ENCODE measurements at regions not wholly inside any gene's neighbourhood (a gene's known extent, or its start where the extent isn't known, plus 50 kb on each side); places are given as distances from the start of the nearest gene placed in this dataset.

DNA sequence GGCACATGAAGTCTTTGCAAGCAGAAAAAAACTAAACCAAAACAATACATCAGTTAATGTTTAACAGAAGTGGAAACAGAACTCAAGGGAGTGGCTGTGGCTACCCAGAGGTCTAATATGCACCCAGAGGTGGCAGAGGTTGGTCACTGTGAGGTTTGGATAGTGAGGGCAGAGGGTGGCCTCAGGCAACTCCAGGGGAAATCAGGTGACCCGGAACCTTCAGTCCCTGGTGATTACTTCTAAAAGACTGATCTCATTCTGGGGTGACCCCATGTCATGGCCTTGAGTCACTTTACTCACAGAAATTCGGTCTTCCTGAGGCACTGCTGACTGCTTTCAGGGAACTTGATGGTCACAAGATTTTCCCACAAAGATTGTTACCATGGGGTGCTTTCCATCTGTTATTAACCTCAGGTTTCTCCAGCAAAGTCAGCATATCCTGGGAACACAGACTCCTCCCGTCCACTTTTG lies 99.4 kb downstream of the TMEM17 start:
- no peak overlapping the region for H3K4me3 ChIP-seq (replicated peaks; ENCODE audit: low read depth, low read length)
- H3K36me3 ChIP-seq (ENCODE audit: control insufficient read depth, insufficient read depth, low read length), result no peaks in the 10 kb centered on the region
- no peaks in the 10 kb centered on the region for H3K27me3 ChIP-seq (replicated peaks; ENCODE audit: control insufficient read depth, insufficient read depth, low read length)
- no peak for DNase-seq (ENCODE audit: extremely low read depth, insufficient read length)
- TF ChIP-seq, protein P1, sequence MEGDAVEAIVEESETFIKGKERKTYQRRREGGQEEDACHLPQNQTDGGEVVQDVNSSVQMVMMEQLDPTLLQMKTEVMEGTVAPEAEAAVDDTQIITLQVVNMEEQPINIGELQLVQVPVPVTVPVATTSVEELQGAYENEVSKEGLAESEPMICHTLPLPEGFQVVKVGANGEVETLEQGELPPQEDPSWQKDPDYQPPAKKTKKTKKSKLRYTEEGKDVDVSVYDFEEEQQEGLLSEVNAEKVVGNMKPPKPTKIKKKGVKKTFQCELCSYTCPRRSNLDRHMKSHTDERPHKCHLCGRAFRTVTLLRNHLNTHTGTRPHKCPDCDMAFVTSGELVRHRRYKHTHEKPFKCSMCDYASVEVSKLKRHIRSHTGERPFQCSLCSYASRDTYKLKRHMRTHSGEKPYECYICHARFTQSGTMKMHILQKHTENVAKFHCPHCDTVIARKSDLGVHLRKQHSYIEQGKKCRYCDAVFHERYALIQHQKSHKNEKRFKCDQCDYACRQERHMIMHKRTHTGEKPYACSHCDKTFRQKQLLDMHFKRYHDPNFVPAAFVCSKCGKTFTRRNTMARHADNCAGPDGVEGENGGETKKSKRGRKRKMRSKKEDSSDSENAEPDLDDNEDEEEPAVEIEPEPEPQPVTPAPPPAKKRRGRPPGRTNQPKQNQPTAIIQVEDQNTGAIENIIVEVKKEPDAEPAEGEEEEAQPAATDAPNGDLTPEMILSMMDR (IDR thresholded peaks at IDR 0.05; ENCODE audit: insufficient read depth, low read length, poor library complexity, severe bottlenecking), result no peak

DNA sequence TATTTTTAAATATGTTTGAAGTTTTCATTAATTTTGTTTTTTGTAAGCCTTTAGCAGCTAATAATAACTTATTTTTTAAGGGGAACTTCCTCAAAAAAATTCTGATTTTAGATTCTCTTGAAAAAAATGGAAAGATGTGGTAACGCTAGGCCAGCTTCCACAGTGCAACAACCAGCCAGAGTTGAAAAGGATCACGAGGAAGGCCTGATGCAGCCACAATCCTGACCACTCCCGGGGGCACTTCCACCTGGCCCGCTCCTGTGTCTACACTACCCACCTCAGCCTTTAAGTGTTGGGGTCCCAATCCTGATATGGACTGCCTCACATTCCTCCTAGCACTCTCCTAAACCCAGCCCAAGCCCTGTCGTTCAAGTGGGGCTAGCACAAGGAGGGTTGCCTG lies 101.1 kb downstream of the TMEM17 start:
- DNase-seq (ENCODE audit: extremely low read depth, insufficient read length), result no peak
- H3K36me3 ChIP-seq (ENCODE audit: control insufficient read depth, insufficient read depth, low read length), result no peaks in the 10 kb centered on the region
- H3K4me3 ChIP-seq (replicated peaks; ENCODE audit: low read depth, low read length), result no peak overlapping the region
- TF ChIP-seq, protein P1 (IDR thresholded peaks at IDR 0.05; ENCODE audit: insufficient read depth, low read length, poor library complexity, severe bottlenecking), result no peak
- no peaks in the 10 kb centered on the region for H3K27me3 ChIP-seq (replicated peaks; ENCODE audit: control insufficient read depth, insufficient read depth, low read length)

DNA sequence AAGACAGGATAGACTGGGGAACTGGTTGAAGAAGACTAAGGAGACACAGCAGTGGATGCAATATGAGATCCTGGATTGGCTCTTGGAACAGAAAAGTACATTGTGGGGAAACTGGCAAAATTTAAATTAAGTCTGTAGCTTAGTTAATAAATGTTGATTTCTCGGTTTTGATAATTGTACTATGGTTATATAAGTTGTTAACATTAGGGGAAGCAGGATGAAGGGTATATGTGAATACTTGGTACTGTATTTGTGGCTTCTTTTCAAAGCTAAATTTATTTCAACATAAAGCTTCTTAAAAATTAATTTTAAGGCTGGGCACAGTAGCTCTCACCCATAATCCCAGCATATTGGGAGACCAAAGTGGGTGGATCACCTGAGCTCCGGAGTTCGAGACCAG lies 103.8 kb downstream of the TMEM17 start:
- no peak for DNase-seq (ENCODE audit: extremely low read depth, insufficient read length)
- no peaks in the 10 kb centered on the region for H3K36me3 ChIP-seq (ENCODE audit: control insufficient read depth, insufficient read depth, low read length)
- TF ChIP-seq, protein P1 (IDR thresholded peaks at IDR 0.05; ENCODE audit: insufficient read depth, low read length, poor library complexity, severe bottlenecking), result no peak
- no peaks in the 10 kb centered on the region for H3K27me3 ChIP-seq (replicated peaks; ENCODE audit: control insufficient read depth, insufficient read depth, low read length)
- no peak overlapping the region for H3K4me3 ChIP-seq (replicated peaks; ENCODE audit: low read depth, low read length)

DNA sequence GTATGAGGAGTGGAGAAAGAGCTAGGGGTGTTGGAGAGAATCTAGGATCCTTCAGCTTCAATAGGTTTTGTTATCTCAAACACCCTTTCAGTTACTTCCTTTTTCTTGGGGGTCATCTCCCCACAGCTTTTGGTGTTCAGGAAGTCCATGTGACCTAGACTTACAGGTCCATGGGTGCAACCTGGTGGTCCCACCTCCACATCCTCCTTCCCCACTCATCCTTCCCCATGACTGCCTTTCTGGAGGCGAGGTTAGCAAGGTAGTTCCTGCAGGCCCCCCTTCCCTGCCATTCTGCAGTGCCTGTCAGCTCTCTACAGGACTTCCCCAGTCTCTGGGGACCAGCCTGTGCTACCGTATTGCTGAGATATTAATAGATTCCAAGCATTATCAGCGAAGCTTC lies 107.6 kb downstream of the TMEM17 start:
- Histone ChIP-seq H3K27me3 (replicated peaks; ENCODE audit: control insufficient read depth, insufficient read depth, low read length) (no peaks in the 10 kb centered on the region), H3K4me3 (replicated peaks; ENCODE audit: low read depth, low read length) (no peak overlapping the region), H3K36me3 (ENCODE audit: control insufficient read depth, insufficient read depth, low read length) (no peaks in the 10 kb centered on the region)
- DNase-seq (ENCODE audit: extremely low read depth, insufficient read length), result peak; percentile 49
- TF ChIP-seq, protein P1 (IDR thresholded peaks at IDR 0.05; ENCODE audit: insufficient read depth, low read length, poor library complexity, severe bottlenecking), result no peak

DNA sequence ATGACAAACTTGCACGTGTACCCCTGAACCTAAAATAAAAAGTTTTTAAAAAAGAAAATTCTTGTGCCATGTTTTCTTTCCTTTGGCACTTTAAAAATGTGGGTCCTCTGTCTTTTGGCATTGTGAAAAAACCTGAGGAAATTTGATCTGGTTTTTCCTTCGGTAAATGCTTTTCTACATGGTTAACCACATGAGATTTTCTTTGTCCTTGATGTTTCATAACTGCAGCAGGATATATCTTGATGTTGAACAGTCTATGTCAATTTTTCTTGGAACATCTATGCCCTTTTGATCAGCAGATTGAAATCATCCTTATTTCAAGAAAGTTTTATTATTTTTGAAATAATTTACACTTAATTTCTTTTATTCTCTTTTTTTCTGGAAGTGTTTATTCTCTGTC lies 109.1 kb downstream of the TMEM17 start:
- Histone ChIP-seq H3K27me3 (replicated peaks; ENCODE audit: control insufficient read depth, insufficient read depth, low read length) (no peaks in the 10 kb centered on the region), H3K36me3 (ENCODE audit: control insufficient read depth, insufficient read depth, low read length) (no peaks in the 10 kb centered on the region), H3K4me3 (replicated peaks; ENCODE audit: low read depth, low read length) (no peak overlapping the region)
- TF ChIP-seq, protein P1 (IDR thresholded peaks at IDR 0.05; ENCODE audit: insufficient read depth, low read length, poor library complexity, severe bottlenecking), result no peak
- no peak for DNase-seq (ENCODE audit: extremely low read depth, insufficient read length)

DNA sequence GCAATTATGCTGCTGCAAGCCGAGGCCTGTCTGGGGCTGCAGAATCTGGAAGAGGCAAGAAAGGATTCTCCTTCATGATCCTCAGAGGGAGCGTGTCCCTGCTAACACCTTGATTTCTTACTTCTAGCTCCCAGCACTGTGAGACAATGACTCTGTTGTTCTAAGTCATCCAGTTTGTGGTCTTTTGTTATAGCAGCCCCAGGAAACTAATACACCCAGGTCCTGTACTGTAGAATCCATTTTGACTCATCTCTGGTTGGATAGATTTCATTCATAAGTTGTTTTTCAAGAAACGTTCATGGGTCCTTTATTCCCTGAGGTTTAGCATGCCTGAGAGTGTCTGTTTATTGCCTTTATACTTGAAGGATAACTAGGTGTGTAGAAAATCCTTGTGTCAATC lies 112.7 kb downstream of the TMEM17 start:
- H3K27me3 ChIP-seq (replicated peaks; ENCODE audit: control insufficient read depth, insufficient read depth, low read length), result no peaks in the 10 kb centered on the region
- no peak overlapping the region for H3K4me3 ChIP-seq (replicated peaks; ENCODE audit: low read depth, low read length)
- no peak for DNase-seq (ENCODE audit: extremely low read depth, insufficient read length)
- TF ChIP-seq, protein P1 (IDR thresholded peaks at IDR 0.05; ENCODE audit: insufficient read depth, low read length, poor library complexity, severe bottlenecking), result no peak
- H3K36me3 ChIP-seq (ENCODE audit: control insufficient read depth, insufficient read depth, low read length), result no peaks in the 10 kb centered on the region

All from GM06990 (cell line).